ENCODE measurements at regions not wholly inside any gene's neighbourhood (a gene's known extent, or its start where the extent isn't known, plus 50 kb on each side); places are given as distances from the start of the nearest gene placed in this dataset.

- no peaks in the 10 kb centered on the region; the same call in 1 of the 2 replicates for H3K9me3 ChIP-seq
- no peaks in the 10 kb centered on the region for H3K4me1 ChIP-seq
- no peaks in the 10 kb centered on the region for H3K27me3 ChIP-seq (ENCODE audit: low read depth)
- in situ Hi-C loops (cut with MboI; ENCODE audit: low sequenced_read_pairs), result loop anchor here (10.0 kb wide), 1 partner anchor 96 kb away; no protein-coding TSS in a partner anchor
- H3K36me3 ChIP-seq (replicated peaks), result no peaks in the 10 kb centered on the region
- DNase-seq (ENCODE audit: low spot score in 2 of 2), result no peak
- no peak overlapping the region for H3K4me3 ChIP-seq
Observed at GRCh38 chr2:538646-539045, 138.6 kb downstream of the TMEM18 start.

- in situ Hi-C loops (cut with MboI; ENCODE audit: low sequenced_read_pairs), result loop anchor here (10.0 kb wide), 1 partner anchor 100 kb away; no protein-coding TSS in a partner anchor
- Histone ChIP-seq H3K36me3 (replicated peaks) (no peaks in the 10 kb centered on the region), H3K9me3 (no peaks in the 10 kb centered on the region), H3K4me3 (no peak overlapping the region), H3K27me3 (ENCODE audit: low read depth) (no peaks in the 10 kb centered on the region), H3K4me1 (no peaks in the 10 kb centered on the region)
- DNase-seq (ENCODE audit: low spot score in 2 of 2), result no peak
Observed at GRCh38 chr2:535222-535621, 142.0 kb downstream of the TMEM18 start.

- Histone ChIP-seq H3K36me3 (replicated peaks) (no peaks in the 10 kb centered on the region), H3K4me3 (no peak overlapping the region)
- in situ Hi-C loops (cut with MboI; ENCODE audit: low sequenced_read_pairs), result loop anchor here (10.0 kb wide), 1 partner anchor 105 kb away; no protein-coding TSS in a partner anchor
Observed at GRCh38 chr2:529852-530251, 147.4 kb downstream of the TMEM18 start.

GRCh38 chr2:529424-529823 lies 147.8 kb downstream of the TMEM18 start:
- no peak overlapping the region for H3K4me3 ChIP-seq
- in situ Hi-C loops (cut with MboI; ENCODE audit: low sequenced_read_pairs), result no loop called here
- no peaks in the 10 kb centered on the region for H3K36me3 ChIP-seq (replicated peaks)
- no peaks in the 10 kb centered on the region for H3K27me3 ChIP-seq (ENCODE audit: low read depth)
- DNase-seq (ENCODE audit: low spot score in 2 of 2), result peak in 1 of 2 experiments; percentile 52
- H3K4me1 ChIP-seq, result no peaks in the 10 kb centered on the region
- H3K9me3 ChIP-seq, result no peaks in the 10 kb centered on the region

More at GRCh38 chr2:529852-530251, 147.4 kb downstream of the TMEM18 start:
- H3K4me1 ChIP-seq, result no peaks in the 10 kb centered on the region
- no peak for DNase-seq (ENCODE audit: low spot score in 2 of 2)
- no peaks in the 10 kb centered on the region for H3K27me3 ChIP-seq (ENCODE audit: low read depth)
- no peaks in the 10 kb centered on the region for H3K9me3 ChIP-seq

- no peaks in the 10 kb centered on the region for H3K27me3 ChIP-seq (ENCODE audit: low read depth)
- no peaks in the 10 kb centered on the region for H3K36me3 ChIP-seq (replicated peaks)
- in situ Hi-C loops (cut with MboI; ENCODE audit: low sequenced_read_pairs), result no loop called here
- H3K4me1 ChIP-seq, result no peaks in the 10 kb centered on the region
- no peaks in the 10 kb centered on the region for H3K9me3 ChIP-seq
- no peak overlapping the region for H3K4me3 ChIP-seq
- DNase-seq (ENCODE audit: low spot score in 2 of 2), result no peak
Observed at GRCh38 chr2:527581-527980, 149.6 kb downstream of the TMEM18 start.

- H3K4me3 ChIP-seq, result no peak overlapping the region
- H3K27me3 ChIP-seq (ENCODE audit: low read depth), result no peaks in the 10 kb centered on the region
- no peaks in the 10 kb centered on the region for H3K9me3 ChIP-seq
- no peak for DNase-seq (ENCODE audit: low spot score in 2 of 2)
- no peaks in the 10 kb centered on the region for H3K4me1 ChIP-seq
- in situ Hi-C loops (cut with MboI; ENCODE audit: low sequenced_read_pairs), result no loop called here
- H3K36me3 ChIP-seq (replicated peaks), result no peaks in the 10 kb centered on the region
Observed at GRCh38 chr2:526918-527317, 150.3 kb downstream of the TMEM18 start.

GRCh38 chr2:525611-526010 lies 151.6 kb downstream of the TMEM18 start:
- in situ Hi-C loops (cut with MboI; ENCODE audit: low sequenced_read_pairs), result no loop called here
- H3K9me3 ChIP-seq, result no peaks in the 10 kb centered on the region

GRCh38 chr2:525021-525420 lies 152.2 kb downstream of the TMEM18 start:
- in situ Hi-C loops (cut with MboI; ENCODE audit: low sequenced_read_pairs), result no loop called here
- H3K27me3 ChIP-seq (ENCODE audit: low read depth), result no peaks in the 10 kb centered on the region
- no peaks in the 10 kb centered on the region for H3K9me3 ChIP-seq
- DNase-seq (ENCODE audit: low spot score in 2 of 2), result no peak
- no peaks in the 10 kb centered on the region for H3K4me1 ChIP-seq
- no peaks in the 10 kb centered on the region for H3K36me3 ChIP-seq (replicated peaks)
- no peak overlapping the region for H3K4me3 ChIP-seq

More at GRCh38 chr2:525611-526010, 151.6 kb downstream of the TMEM18 start:
- Histone ChIP-seq H3K27me3 (ENCODE audit: low read depth) (no peaks in the 10 kb centered on the region), H3K4me3 (no peak overlapping the region), H3K4me1 (no peaks in the 10 kb centered on the region), H3K36me3 (replicated peaks) (no peaks in the 10 kb centered on the region)
- no peak for DNase-seq (ENCODE audit: low spot score in 2 of 2)

GRCh38 chr2:524442-524841 lies 152.8 kb downstream of the TMEM18 start:
- Histone ChIP-seq H3K4me3 (no peak overlapping the region), H3K36me3 (replicated peaks) (no peaks in the 10 kb centered on the region), H3K9me3 (no peaks in the 10 kb centered on the region), H3K27me3 (ENCODE audit: low read depth) (no peaks in the 10 kb centered on the region), H3K4me1 (no peaks in the 10 kb centered on the region)
- no peak for DNase-seq (ENCODE audit: low spot score in 2 of 2)
- in situ Hi-C loops (cut with MboI; ENCODE audit: low sequenced_read_pairs), result no loop called here

GRCh38 chr2:523698-524270 lies 153.4 kb downstream of the TMEM18 start:
- no peak for DNase-seq (ENCODE audit: low spot score in 2 of 2)
- Histone ChIP-seq H3K9me3 (no peaks in the 10 kb centered on the region), H3K27me3 (ENCODE audit: low read depth) (no peaks in the 10 kb centered on the region), H3K4me3 (no peak overlapping the region), H3K4me1 (no peaks in the 10 kb centered on the region), H3K36me3 (replicated peaks) (no peaks in the 10 kb centered on the region)
- in situ Hi-C loops (cut with MboI; ENCODE audit: low sequenced_read_pairs), result no loop called here

- Histone ChIP-seq H3K36me3 (replicated peaks) (no peaks in the 10 kb centered on the region), H3K9me3 (no peaks in the 10 kb centered on the region), H3K4me3 (no peak overlapping the region), H3K27me3 (ENCODE audit: low read depth) (no peaks in the 10 kb centered on the region), H3K4me1 (no peaks in the 10 kb centered on the region)
- no peak for DNase-seq (ENCODE audit: low spot score in 2 of 2)
- in situ Hi-C loops (cut with MboI; ENCODE audit: low sequenced_read_pairs), result no loop called here
Observed at GRCh38 chr2:522776-523175, 154.4 kb downstream of the TMEM18 start.

- DNase-seq (ENCODE audit: low spot score in 2 of 2), result no peak
- Histone ChIP-seq H3K36me3 (replicated peaks) (no peaks in the 10 kb centered on the region), H3K27me3 (ENCODE audit: low read depth) (no peaks in the 10 kb centered on the region), H3K4me1 (no peaks in the 10 kb centered on the region), H3K9me3 (no peaks in the 10 kb centered on the region), H3K4me3 (no peak overlapping the region)
- in situ Hi-C loops (cut with MboI; ENCODE audit: low sequenced_read_pairs), result no loop called here
Observed at GRCh38 chr2:521853-522530, 155.2 kb downstream of the TMEM18 start.

- Histone ChIP-seq H3K4me3 (no peak overlapping the region), H3K9me3 (no peaks in the 10 kb centered on the region), H3K36me3 (replicated peaks) (no peaks in the 10 kb centered on the region), H3K27me3 (ENCODE audit: low read depth) (no peaks in the 10 kb centered on the region), H3K4me1 (no peaks in the 10 kb centered on the region)
- no peak for DNase-seq (ENCODE audit: low spot score in 2 of 2)
- in situ Hi-C loops (cut with MboI; ENCODE audit: low sequenced_read_pairs), result no loop called here
Observed at GRCh38 chr2:520663-521340, 156.4 kb downstream of the TMEM18 start.

- no peaks in the 10 kb centered on the region for H3K4me1 ChIP-seq
- no peaks in the 10 kb centered on the region for H3K27me3 ChIP-seq (ENCODE audit: low read depth)
- H3K4me3 ChIP-seq, result no peak overlapping the region
- no peaks in the 10 kb centered on the region for H3K9me3 ChIP-seq
- in situ Hi-C loops (cut with MboI; ENCODE audit: low sequenced_read_pairs), result no loop called here
- no peaks in the 10 kb centered on the region for H3K36me3 ChIP-seq (replicated peaks)
- DNase-seq (ENCODE audit: low spot score in 2 of 2), result no peak
Observed at GRCh38 chr2:516944-517343, 160.3 kb downstream of the TMEM18 start.
